GM18907 (cell line): ENCODE measurements at regions not wholly inside any gene's neighbourhood (a gene's known extent, or its start where the extent isn't known, plus 50 kb on each side); places are given as distances from the start of the nearest gene placed in this dataset.

Source experiments
- ATAC-seq: cut with Tn5 transposase; IDR thresholded peaks from one replicate; pipeline ENCODE4 v1.9.1; 2021; ENCODE audit warnings: mild to moderate bottlenecking, moderate library complexity; ENCODE audit not compliant: unreplicated experiment

GRCh38 chrX:68930542-68931317 lies 101.9 kb downstream of the EFNB1 start:
- no peak for ATAC-seq

- no peak for ATAC-seq
Observed at GRCh38 chrX:68929332-68930150, 100.7 kb downstream of the EFNB1 start.

- ATAC-seq: no peak
Observed at GRCh38 chrX:68928401-68928800, 99.6 kb downstream of the EFNB1 start.

DNA sequence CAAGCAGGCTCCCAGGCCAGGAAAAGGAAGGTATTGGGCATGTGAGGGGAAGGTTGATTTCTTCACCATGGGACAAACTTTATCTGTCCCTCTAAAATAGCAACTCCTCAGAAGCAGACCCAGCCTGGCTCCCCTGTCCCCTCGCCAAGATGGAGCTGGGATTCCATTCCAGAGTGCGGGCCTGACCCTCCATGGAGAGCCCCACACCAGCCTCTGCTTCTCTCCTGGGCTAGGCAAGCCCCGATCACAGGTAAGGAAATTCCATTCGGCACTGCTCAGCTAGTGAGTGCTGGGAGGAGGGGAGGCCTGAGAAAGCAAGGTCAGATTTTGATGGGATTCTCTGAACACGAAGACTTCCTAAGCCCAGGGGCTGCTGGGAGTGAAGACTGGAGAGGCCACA lies 98.4 kb downstream of the EFNB1 start:
- ATAC-seq: no peak

DNA sequence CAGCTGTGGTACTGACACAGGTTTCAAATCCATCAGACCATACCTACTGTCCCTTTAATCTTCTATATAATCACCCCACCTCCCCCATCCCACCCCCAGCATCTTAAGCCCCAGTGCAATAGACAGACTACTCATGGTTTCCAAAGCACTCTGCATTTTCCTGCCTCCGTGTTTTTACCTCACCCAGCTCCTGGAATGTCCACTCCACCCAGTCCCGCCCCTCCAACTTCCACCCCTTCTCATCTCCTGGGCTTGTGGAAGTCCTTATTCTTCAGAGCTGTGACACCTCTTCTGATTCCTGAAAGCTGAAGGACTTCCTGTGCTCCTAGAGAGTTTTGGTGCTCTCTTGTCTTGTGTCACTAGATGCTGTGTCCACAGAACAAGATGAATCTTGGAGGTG lies 94.3 kb downstream of the EFNB1 start:
- no peak for ATAC-seq

DNA sequence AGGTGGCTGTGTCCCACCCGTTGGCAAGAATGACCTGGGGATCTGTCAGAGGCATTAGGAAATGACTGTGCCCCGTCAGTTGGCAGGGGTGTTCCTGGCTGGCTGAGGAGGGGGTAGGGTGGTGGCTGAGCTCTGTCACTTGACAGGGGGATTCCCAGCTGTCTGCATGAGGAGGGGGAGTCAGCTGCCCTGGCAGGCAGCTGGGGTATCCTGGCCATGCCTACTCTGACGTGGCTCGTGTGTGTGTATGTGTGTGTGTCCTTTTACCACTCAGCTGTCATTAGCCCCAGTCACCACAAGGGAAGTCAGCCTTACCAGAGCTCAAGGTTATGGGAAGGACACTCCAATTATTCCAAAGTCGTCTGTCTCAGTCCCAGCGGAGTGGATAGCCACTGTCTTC lies 93.2 kb downstream of the EFNB1 start:
- ATAC-seq: no peak

- ATAC-seq: no peak
Observed at GRCh38 chrX:68920561-68920960, 91.7 kb downstream of the EFNB1 start.

- ATAC-seq: peak; percentile 53
Observed at GRCh38 chrX:68919707-68920106, 90.9 kb downstream of the EFNB1 start.

DNA sequence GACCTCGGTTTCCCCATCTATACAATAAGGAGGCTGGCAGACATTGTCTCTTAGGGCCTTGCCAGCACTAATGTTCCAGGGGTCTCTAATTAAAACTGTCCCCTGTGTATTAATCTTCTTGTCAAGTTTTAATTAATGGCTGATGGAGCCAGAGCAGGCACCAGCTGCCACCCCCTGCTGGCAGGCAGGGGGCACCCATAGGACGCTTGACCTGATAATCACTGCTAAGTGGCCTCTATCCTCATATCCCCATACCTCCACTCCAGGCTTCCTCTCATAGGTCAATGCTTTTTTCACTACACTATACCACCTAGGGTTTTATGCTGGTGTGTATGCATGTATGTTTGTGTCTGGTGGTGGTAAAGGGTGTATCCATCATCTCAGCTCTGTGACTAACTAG lies 89.4 kb downstream of the EFNB1 start:
- ATAC-seq: no peak

GRCh38 chrX:68917799-68918198 lies 89.0 kb downstream of the EFNB1 start:
- no peak for ATAC-seq

DNA sequence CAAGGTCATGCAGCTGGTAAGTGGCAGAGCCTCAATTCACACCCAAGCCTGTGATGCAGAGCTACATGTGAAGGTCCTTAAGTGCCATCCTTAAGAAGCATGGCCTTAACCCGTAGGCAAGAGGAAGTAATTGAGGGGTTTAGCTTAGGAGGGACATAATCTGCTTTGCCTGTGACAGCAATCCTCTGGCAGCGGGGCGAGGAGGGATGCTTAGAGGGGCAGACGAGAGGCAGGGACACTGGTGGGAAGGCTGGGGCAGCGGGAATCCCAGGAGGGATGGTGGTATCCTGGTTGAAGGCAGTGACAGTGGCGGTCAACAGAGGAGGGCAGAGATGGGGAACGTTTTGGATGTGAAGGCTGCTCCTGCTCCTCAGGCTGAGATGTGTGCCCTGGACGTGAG lies 88.1 kb downstream of the EFNB1 start:
- ATAC-seq: no peak

GRCh38 chrX:68915778-68916177 lies 87.0 kb downstream of the EFNB1 start:
- peak; percentile 89 for ATAC-seq

DNA sequence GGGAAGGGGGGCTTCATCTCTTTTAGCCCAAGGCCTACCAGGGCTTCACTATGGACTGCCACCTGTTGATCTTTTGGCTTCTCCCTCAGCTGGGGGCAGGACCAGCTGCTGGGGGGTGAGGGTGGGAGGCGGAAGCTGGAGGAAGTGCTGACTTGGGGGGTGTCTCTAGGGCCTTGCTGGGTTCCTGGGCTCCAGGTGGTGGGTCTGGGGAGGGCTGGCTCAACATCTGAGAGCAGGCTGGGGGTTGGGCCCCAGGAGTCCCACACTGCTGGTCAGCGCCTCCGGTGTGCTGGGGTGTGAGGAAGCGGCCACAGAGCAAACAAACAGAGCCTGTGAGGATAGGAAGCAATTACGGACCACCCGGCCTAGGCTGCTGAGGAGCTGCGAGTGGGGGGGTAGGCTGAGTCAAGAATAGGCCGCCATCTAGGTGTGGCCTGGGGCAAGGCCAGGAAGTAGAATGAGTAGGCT lies 85.7 kb downstream of the EFNB1 start:
- ATAC-seq: no peak

DNA sequence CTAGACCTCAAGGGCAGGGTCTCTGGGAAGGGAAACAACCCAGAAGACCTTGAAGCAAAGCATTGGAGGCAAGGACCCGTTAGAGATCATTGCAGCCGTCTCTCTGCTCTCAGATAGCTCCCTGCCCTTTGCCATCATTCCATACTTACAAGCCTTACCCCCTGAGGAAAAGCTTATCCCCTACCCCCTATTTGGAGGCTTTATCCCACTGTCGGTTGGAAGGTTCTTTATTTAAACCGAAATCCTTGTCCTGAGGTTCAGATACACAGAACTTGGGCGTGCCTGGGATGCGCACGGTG lies 84.4 kb downstream of the EFNB1 start:
- ATAC-seq: no peak

- ATAC-seq: no peak
Observed at GRCh38 chrX:68912113-68912512, 83.3 kb downstream of the EFNB1 start.

DNA sequence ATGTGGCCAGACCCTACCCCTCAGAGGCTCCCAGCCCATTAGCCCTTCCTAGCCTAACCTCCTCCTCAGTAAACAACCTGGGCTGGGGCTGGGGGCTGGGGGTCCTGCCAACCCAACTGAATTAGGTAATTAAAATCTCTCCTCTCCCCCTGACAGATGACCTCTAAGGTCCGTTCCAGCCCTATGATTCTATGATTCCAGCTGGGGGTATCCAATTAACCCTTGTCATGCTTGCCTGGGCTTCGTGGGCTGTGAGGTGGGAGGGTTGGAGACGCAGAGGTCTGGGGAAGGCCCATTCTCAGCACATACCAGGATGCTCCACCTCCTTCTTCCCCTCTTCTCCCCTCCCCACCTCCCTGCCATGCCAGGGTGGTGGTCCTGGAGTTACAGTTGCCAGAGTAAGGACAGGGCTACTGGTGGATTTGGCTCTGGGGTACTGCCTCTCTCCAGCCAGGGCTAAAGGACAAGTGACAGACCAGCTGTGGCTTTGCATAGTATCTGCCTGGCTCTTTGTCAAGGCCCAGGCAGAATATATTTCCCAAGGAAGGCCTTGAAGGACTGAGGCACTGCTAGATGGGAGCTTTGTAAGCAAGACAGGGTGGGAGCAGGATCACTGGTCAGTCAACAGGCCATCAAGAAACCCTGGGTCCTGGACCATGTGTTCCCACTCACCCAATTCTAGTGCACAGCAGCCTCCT lies 82.1 kb downstream of the EFNB1 start:
- ATAC-seq: no peak

DNA sequence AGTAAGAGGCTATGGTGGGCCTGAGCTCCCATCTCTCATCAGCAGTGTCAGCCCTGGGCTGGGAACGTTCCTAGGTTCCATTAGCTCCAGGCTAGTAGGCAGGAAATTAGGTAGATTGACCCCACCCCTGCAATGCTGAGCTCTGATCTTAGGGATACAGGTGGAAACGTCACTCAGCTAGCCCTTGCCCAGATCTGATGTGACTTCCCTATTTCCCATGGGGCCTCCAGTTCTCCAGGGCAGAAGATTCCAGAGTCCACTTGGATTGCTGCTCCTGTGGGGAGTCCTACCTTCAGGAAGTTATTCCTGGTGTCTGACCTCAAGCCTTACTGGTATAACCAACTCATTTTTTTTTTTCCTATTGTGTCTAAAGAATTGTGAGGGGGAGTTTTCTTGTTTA lies 81.1 kb downstream of the EFNB1 start:
- ATAC-seq: no peak

DNA sequence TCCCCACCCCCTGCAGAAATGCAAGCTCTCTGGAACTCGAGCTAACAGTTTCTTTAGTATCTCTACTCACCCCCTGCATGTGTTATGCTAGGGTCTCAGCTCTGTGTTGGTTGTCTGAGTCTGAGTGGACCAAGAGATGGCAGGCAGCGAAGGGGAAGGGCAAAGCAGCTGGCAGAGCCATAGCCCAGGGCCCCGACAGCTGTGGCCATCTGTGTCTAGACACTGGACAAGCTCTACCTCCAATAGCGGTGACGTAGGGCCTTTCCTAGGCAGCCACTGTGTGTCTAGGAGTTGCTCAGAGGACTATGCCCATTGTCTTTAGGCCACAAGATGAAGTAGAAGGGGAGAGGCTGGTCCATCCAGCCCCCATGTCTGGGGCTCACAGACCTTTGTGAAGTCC lies 79.2 kb downstream of the EFNB1 start:
- ATAC-seq: no peak

DNA sequence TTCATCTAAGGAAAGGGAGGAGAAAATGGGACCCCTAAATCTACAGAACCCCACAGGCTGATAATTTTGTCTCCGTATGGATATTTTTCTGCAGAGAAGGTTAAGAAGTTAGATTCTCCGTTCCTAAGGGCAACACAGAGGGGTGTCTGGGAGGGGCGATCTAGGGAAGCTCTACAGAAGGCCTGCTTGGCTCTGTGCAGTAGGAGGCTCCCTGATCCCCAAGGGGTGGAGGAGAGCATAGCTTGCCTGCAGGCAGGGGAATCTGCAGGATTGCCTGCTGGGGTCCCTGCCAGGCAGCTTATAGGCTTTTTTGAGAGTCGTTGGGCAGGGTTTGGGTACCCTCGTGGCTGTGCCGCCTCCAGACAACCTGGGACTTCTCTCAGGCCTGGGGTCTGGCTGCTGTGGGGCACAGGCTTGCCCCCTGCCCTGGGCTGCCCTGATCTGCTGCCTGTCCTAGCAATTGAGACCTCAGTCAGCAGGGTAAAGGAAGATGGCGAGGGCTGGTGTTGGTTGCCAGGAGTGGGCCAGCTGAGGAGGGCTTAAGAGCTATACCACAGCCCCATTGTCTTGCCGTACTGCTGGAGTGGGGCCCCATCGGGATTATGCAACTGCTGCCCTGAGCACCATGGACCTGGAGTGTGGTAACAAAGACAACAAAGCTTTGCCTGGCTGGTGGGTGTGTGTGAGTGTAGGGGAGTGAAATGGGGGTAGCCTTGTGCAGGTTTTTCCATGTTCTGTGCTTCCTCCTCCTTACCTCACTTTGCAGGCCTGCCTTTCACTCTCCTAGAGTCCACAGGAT lies 74.1 kb downstream of the EFNB1 start:
- ATAC-seq: no peak

DNA sequence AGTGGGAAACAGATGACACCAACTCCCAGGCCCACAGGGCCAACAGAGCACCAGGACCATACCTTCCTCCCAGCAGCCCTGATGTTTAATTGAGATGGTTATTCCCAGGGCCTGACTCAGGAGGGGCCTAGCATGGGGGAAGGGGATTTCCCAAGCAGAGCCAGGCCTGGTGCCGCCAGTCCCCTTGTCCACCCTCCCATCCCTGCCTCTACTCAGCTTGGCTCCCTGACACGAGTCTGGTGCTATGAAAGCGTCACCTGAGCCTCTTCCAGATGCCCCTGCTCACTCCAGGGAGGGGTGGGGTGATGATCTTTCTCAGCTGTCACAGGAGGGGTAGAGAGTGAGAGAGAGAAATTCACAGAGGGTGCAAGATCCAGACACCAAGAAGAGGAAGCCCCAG lies 72.7 kb downstream of the EFNB1 start:
- no peak for ATAC-seq

GRCh38 chrX:68898598-68898997 lies 69.8 kb downstream of the EFNB1 start:
- no peak for ATAC-seq
